ENCODE measurements at regions not wholly inside any gene's neighbourhood (a gene's known extent, or its start where the extent isn't known, plus 50 kb on each side); places are given as distances from the start of the nearest gene placed in this dataset.
A peak's percentile ranks its signal among the peaks of the same experiment; 100 is the strongest.

DNA sequence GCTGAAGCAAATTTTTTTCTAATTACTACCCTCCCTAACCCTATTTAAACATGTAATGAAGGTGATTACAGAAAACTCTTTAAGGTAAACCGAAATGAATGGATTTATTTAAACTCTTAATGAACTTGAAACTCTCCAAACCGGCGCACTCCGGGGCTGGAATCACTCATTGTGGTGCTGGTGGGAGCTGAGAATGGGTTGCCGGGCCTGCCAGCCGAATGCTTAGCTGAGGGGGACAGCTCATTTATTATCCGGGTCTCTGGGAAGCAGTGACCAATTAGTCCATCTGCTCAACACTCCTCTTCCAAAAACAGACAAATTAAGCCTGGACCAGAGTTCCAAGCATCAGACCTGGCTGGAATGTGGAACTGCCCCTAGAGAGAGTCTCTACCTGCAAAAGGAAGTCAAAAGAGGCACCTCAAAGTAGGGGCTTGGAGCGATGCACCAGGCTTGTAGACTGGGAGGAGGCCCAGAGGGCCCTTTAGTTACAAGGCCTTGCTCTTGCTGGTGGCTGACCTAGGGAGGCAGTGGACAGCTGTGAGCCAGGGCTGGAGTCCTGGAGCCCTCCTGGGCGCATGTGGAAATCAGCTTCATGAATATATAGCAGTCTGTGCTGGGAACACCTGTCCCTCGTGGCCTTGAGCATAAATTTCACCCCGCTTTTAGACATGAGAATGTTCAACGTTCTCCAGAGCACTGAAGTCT is 320.7 kb downstream of the AJAP1 start:
- intact Hi-C loops (cut with DNase I; ENCODE audit: low total_unique reads) = no loop called here
- no peak for DNase-seq (ENCODE audit: low spot score in 2 of 2)
- Histone ChIP-seq H3K27me3 (peaks cover 0 to 28% of the 10 kb centered on the region in 2 donors), H3K4me3 (no peak overlapping the region), H3K4me1 (no peaks in the 10 kb centered on the region), H3K36me3 (no peaks in the 10 kb centered on the region), H3K9me3 (no peaks in the 10 kb centered on the region), H3K27ac (no peak overlapping the region)
- TF ChIP-seq, protein P1, sequence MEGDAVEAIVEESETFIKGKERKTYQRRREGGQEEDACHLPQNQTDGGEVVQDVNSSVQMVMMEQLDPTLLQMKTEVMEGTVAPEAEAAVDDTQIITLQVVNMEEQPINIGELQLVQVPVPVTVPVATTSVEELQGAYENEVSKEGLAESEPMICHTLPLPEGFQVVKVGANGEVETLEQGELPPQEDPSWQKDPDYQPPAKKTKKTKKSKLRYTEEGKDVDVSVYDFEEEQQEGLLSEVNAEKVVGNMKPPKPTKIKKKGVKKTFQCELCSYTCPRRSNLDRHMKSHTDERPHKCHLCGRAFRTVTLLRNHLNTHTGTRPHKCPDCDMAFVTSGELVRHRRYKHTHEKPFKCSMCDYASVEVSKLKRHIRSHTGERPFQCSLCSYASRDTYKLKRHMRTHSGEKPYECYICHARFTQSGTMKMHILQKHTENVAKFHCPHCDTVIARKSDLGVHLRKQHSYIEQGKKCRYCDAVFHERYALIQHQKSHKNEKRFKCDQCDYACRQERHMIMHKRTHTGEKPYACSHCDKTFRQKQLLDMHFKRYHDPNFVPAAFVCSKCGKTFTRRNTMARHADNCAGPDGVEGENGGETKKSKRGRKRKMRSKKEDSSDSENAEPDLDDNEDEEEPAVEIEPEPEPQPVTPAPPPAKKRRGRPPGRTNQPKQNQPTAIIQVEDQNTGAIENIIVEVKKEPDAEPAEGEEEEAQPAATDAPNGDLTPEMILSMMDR (IDR thresholded peaks at IDR 0.05) = no peak
- TF ChIP-seq POLR2A (IDR thresholded peaks at IDR 0.05) (no peak), POLR2AphosphoS5 (IDR thresholded peaks at IDR 0.05) (no peak)

- no peak overlapping the region for H3K27ac ChIP-seq
- no peaks in the 10 kb centered on the region for H3K9me3 ChIP-seq
- peaks cover 0 to 20% of the 10 kb centered on the region in 2 donors for H3K27me3 ChIP-seq
- no peaks in the 10 kb centered on the region for H3K36me3 ChIP-seq
- DNase-seq (ENCODE audit: low spot score in 2 of 2) = peak in 1 of 2 donors; percentile 24
- H3K4me1 ChIP-seq = no peaks in the 10 kb centered on the region
- intact Hi-C loops (cut with DNase I; ENCODE audit: low total_unique reads) = no loop called here
- H3K4me3 ChIP-seq = no peak overlapping the region
- TF ChIP-seq POLR2A (IDR thresholded peaks at IDR 0.05) (no peak), POLR2AphosphoS5 (IDR thresholded peaks at IDR 0.05) (no peak)
- TF ChIP-seq, protein P1 (IDR thresholded peaks at IDR 0.05) = no peak
These were observed 318.9 kb downstream of the AJAP1 start for GRCh38 chr1:4973341-4973740.

GRCh38 chr1:4972761-4973320 is 318.4 kb downstream of the AJAP1 start:
- Histone ChIP-seq H3K4me3 (no peak overlapping the region), H3K4me1 (no peaks in the 10 kb centered on the region), H3K27ac (no peak overlapping the region), H3K9me3 (no peaks in the 10 kb centered on the region), H3K36me3 (no peaks in the 10 kb centered on the region), H3K27me3 (peaks cover 0 to 18% of the 10 kb centered on the region in 2 donors)
- intact Hi-C loops (cut with DNase I; ENCODE audit: low total_unique reads) = no loop called here
- no peak for DNase-seq (ENCODE audit: low spot score in 2 of 2)
- TF ChIP-seq, protein P1 (IDR thresholded peaks at IDR 0.05) = no peak
- TF ChIP-seq POLR2AphosphoS5 (IDR thresholded peaks at IDR 0.05) (no peak), POLR2A (IDR thresholded peaks at IDR 0.05) (no peak)

DNA sequence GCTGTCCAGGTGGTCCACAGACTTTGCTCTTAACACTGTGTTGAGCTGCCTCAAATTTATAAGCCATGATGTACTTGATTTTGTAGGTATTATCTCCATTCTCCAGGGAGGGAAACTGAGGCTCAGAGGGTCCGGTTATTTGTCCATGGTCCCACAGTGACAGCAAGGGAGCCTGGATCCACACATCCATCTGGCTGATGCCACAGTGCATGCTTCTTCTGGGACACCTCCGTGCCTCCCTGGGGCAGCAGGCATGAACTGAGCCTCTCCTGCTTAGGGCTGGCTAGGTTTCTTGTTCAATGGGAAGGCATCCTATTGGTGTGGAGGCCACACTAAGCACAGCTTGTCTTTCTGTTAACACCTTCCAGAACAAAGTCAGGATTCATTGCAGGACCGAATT is 317.3 kb downstream of the AJAP1 start:
- Histone ChIP-seq H3K36me3 (no peaks in the 10 kb centered on the region), H3K27me3 (peaks cover 0 to 15% of the 10 kb centered on the region in 2 donors), H3K27ac (no peak overlapping the region), H3K4me3 (no peak overlapping the region), H3K4me1 (no peaks in the 10 kb centered on the region), H3K9me3 (no peaks in the 10 kb centered on the region)
- intact Hi-C loops (cut with DNase I; ENCODE audit: low total_unique reads) = no loop called here
- TF ChIP-seq, protein P1 (IDR thresholded peaks at IDR 0.05) = no peak
- TF ChIP-seq POLR2A (IDR thresholded peaks at IDR 0.05) (no peak), POLR2AphosphoS5 (IDR thresholded peaks at IDR 0.05) (no peak)
- DNase-seq (ENCODE audit: low spot score in 2 of 2) = no peak

- no peak overlapping the region for H3K4me3 ChIP-seq
- intact Hi-C loops (cut with DNase I; ENCODE audit: low total_unique reads) = no loop called here
- no peak for DNase-seq (ENCODE audit: low spot score in 2 of 2)
- no peak for TF ChIP-seq POLR2AphosphoS5 (IDR thresholded peaks at IDR 0.05)
- TF ChIP-seq, protein P1 (IDR thresholded peaks at IDR 0.05) = no peak
- TF ChIP-seq POLR2A (IDR thresholded peaks at IDR 0.05) = no peak
- H3K27ac ChIP-seq = no peak overlapping the region
- H3K9me3 ChIP-seq = no peaks in the 10 kb centered on the region
- no peaks in the 10 kb centered on the region for H3K4me1 ChIP-seq
- H3K27me3 ChIP-seq = peaks cover 0 to 13% of the 10 kb centered on the region in 2 donors
- H3K36me3 ChIP-seq = no peaks in the 10 kb centered on the region
These were observed 316.1 kb downstream of the AJAP1 start for GRCh38 chr1:4970532-4970931.

Measured in breast epithelium (tissue), 4 donors.